ENCODE measurements at regions not wholly inside any gene's neighbourhood (a gene's known extent, or its start where the extent isn't known, plus 50 kb on each side); places are given as distances from the start of the nearest gene placed in this dataset.

- no peaks in the 10 kb centered on the region for H3K79me2 ChIP-seq (ENCODE audit: insufficient read depth, low read length)
- DNase-seq: no peak
Observed at GRCh38 chr6:169960521-169960885, 209.1 kb downstream of the ERMARD start.

GRCh38 chr6:169960003-169960344 is 208.6 kb downstream of the ERMARD start:
- no peak overlapping the region for H3K27ac ChIP-seq (ENCODE audit: low read length)
- H3K4me3 ChIP-seq (ENCODE audit: low read depth in 1 of 2, low read length in 2 of 2): no peak overlapping the region
- ATAC-seq (ENCODE audit: insufficient read depth, low read depth): no peak
- H3K79me2 ChIP-seq (ENCODE audit: insufficient read depth, low read length): no peaks in the 10 kb centered on the region
- no peaks in the 10 kb centered on the region for H3K27me3 ChIP-seq (ENCODE audit: insufficient read depth, low read length, poor library complexity)
- no peaks in the 10 kb centered on the region for H3K36me3 ChIP-seq (ENCODE audit: insufficient read depth, low read length)
- no peak overlapping the region for H2AFZ ChIP-seq (ENCODE audit: low read depth, low read length)
- no peak for DNase-seq
- TF ChIP-seq CTCF (IDR thresholded peaks at IDR 0.05; ENCODE audit: borderline replicate concordance, extremely low read depth, low read length, poor library complexity, severe bottlenecking): no peak
- no peak for TF ChIP-seq EZH2 (IDR thresholded peaks at IDR 0.05; ENCODE audit: borderline replicate concordance, low read depth, low read length, severe bottlenecking)
- no peak overlapping the region for H3K4me2 ChIP-seq (ENCODE audit: insufficient read depth, low read length)
- no peaks in the 10 kb centered on the region; the same call in 1 of the 2 replicates for H4K20me1 ChIP-seq (ENCODE audit: insufficient read depth, low read length)
- no peaks in the 10 kb centered on the region for H3K4me1 ChIP-seq (ENCODE audit: insufficient read depth, low read length)
- no peak overlapping the region for H3K9ac ChIP-seq (ENCODE audit: low read depth, low read length)
- H3K9me3 ChIP-seq (ENCODE audit: insufficient read depth, low read length, severe bottlenecking): no peaks in the 10 kb centered on the region

More at GRCh38 chr6:169960521-169960885, 209.1 kb downstream of the ERMARD start:
- Histone ChIP-seq H3K4me3 (ENCODE audit: low read depth in 1 of 2, low read length in 2 of 2) (no peak overlapping the region), H3K9me3 (ENCODE audit: insufficient read depth, low read length, severe bottlenecking) (no peaks in the 10 kb centered on the region), H2AFZ (ENCODE audit: low read depth, low read length) (no peak overlapping the region), H3K27me3 (ENCODE audit: insufficient read depth, low read length, poor library complexity) (peaks cover 3% of the 10 kb centered on the region), H3K4me1 (ENCODE audit: insufficient read depth, low read length) (no peaks in the 10 kb centered on the region), H3K36me3 (ENCODE audit: insufficient read depth, low read length) (no peaks in the 10 kb centered on the region), H3K27ac (ENCODE audit: low read length) (no peak overlapping the region), H3K9ac (ENCODE audit: low read depth, low read length) (no peak overlapping the region), H3K4me2 (ENCODE audit: insufficient read depth, low read length) (no peak overlapping the region), H4K20me1 (ENCODE audit: insufficient read depth, low read length) (no peaks in the 10 kb centered on the region; the same call in 1 of the 2 replicates)
- no peak for ATAC-seq (ENCODE audit: insufficient read depth, low read depth)
- TF ChIP-seq EZH2 (IDR thresholded peaks at IDR 0.05; ENCODE audit: borderline replicate concordance, low read depth, low read length, severe bottlenecking) (no peak), CTCF (IDR thresholded peaks at IDR 0.05; ENCODE audit: borderline replicate concordance, extremely low read depth, low read length, poor library complexity, severe bottlenecking) (no peak)

- no peak overlapping the region for H3K9ac ChIP-seq (ENCODE audit: low read depth, low read length)
- H3K27me3 ChIP-seq (ENCODE audit: insufficient read depth, low read length, poor library complexity): no peaks in the 10 kb centered on the region
- DNase-seq: no peak
- no peaks in the 10 kb centered on the region for H3K79me2 ChIP-seq (ENCODE audit: insufficient read depth, low read length)
- no peak overlapping the region for H2AFZ ChIP-seq (ENCODE audit: low read depth, low read length)
- H3K4me3 ChIP-seq (ENCODE audit: low read depth in 1 of 2, low read length in 2 of 2): no peak overlapping the region
- no peak overlapping the region for H3K27ac ChIP-seq (ENCODE audit: low read length)
- ATAC-seq (ENCODE audit: insufficient read depth, low read depth): no peak
- H3K4me2 ChIP-seq (ENCODE audit: insufficient read depth, low read length): no peak overlapping the region
- H3K36me3 ChIP-seq (ENCODE audit: insufficient read depth, low read length): no peaks in the 10 kb centered on the region
- H4K20me1 ChIP-seq (ENCODE audit: insufficient read depth, low read length): no peaks in the 10 kb centered on the region; the same call in 1 of the 2 replicates
- no peak for TF ChIP-seq CTCF (IDR thresholded peaks at IDR 0.05; ENCODE audit: borderline replicate concordance, extremely low read depth, low read length, poor library complexity, severe bottlenecking)
- TF ChIP-seq EZH2 (IDR thresholded peaks at IDR 0.05; ENCODE audit: borderline replicate concordance, low read depth, low read length, severe bottlenecking): no peak
- H3K9me3 ChIP-seq (ENCODE audit: insufficient read depth, low read length, severe bottlenecking): no peaks in the 10 kb centered on the region
- H3K4me1 ChIP-seq (ENCODE audit: insufficient read depth, low read length): no peaks in the 10 kb centered on the region
Observed at GRCh38 chr6:169959136-169960002, 207.9 kb downstream of the ERMARD start.

Data from DND-41 (cell line).